GM18502 (cell line): ENCODE measurements at regions not wholly inside any gene's neighbourhood (a gene's known extent, or its start where the extent isn't known, plus 50 kb on each side); places are given as distances from the start of the nearest gene placed in this dataset.

ENCODE experiments used
- ATAC-seq: cut with Tn5 transposase; IDR thresholded peaks from one replicate; pipeline ENCODE4 v1.9.1; 2021; ENCODE audit warnings: mild to moderate bottlenecking; ENCODE audit not compliant: unreplicated experiment, poor library complexity

- ATAC-seq: no peak
Observed at GRCh38 chr4:36702245-36702644, 420.8 kb downstream of the DTHD1 start.

DNA sequence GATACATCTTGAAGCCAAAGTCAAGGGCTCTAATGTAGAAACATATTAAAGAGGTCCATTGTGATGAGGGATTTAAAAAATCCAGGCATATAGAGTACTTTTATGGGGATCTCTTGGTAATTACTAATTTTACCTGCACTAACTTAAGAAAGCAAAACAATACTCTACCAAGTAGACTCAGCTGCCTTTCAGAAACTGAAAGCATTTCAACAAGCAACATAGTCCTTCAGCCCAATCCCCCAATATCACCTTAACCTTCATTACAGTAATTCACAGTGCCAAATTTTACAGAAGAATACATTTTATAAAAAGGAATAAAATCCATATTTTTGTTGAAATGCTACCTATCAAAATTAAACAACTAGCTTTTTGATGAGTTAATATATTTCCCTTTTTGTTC, 422.9 kb downstream of the DTHD1 start:
- ATAC-seq: no peak

DNA sequence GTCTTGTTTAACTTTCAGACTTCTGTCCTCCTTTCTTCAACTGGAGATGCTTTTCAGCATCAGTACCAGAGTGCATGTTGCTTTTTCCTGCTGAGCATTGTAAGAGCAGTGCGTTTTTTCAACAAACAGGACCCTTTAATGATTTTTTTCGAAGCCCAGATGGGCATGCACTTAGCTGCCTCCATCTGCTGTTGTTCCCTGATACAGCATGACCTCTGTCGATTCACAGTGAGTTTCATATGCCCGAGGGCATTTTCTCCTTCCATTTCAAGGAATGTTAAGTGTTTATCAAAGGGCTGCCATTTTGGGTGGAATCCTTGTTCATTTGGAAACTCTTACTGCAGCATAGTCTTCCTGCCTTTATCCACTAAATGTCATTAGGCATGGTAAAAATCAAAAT, 428.6 kb downstream of the DTHD1 start:
- no peak for ATAC-seq

GRCh38 chr4:36712013-36712412, 430.6 kb downstream of the DTHD1 start:
- no peak for ATAC-seq

- ATAC-seq: no peak
Observed at GRCh38 chr4:36716874-36717273, 435.5 kb downstream of the DTHD1 start.

DNA sequence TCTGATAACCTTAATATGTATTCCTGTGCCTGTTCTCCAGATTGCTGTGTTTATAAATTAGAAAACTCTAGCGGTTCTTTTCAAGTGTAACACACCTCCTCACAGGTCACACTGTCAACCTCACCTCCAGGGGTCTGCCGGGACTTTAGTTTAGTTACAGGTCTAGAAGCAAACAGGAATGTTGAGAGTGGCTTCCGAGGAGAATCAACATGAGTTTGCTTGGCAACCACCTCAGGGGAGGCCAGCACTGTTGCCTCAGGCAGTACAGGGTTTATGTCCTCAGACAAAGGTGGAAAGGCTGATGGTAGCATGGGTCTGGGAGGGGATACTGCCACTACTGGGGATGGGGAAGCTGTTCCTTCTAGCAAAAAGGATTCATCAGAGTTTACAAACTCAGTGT, 438.0 kb downstream of the DTHD1 start:
- no peak for ATAC-seq

DNA sequence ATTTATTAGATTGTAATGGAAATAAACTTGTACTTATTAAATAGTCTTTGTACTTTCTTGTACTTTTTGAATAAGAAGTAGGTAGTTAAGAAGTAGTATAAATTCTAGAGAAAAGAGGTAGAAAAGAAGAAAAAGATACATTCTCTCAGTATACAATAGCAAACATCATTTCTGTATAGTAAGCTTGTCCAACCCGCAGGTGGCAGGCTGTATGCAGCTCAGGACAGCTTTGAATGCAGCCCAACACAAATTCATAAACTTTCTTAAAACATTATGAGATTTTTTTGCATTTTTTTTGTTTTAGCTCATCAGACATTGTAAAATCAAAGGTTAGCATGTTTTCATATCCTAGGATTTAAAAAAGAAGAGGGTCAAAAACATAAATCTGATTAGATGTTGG, 441.6 kb downstream of the DTHD1 start:
- ATAC-seq: no peak

- ATAC-seq: no peak
Observed at GRCh38 chr4:36734334-36734733, 452.9 kb downstream of the DTHD1 start.

- no peak for ATAC-seq
Observed at GRCh38 chr4:36737691-36738090, 456.3 kb downstream of the DTHD1 start.

DNA sequence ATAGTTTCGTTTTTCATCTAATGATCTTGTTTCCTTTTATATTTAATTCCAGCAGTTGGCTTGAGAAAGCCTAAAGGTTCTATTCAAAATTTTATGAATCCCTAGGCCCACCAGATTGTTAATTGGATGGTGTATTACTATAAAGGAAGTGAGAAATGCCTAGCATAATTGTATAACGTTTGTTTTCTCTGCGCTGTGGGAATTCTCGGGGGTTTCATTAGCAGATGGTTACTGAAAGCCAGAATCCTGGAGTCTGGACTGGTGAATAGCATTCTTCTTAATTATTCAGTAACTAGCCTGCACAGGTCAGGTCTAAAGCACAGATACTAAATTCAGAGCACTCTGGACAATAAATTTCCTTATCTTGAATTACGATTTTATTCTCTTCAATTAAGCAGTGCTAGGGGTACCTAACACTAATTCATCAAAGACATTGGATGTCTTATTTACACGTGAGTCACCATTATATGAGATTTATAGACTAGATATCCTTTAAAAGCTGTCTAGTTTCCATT, 459.4 kb downstream of the DTHD1 start:
- no peak for ATAC-seq

GRCh38 chr4:36747277-36748129, 466.1 kb downstream of the DTHD1 start:
- ATAC-seq: no peak

DNA sequence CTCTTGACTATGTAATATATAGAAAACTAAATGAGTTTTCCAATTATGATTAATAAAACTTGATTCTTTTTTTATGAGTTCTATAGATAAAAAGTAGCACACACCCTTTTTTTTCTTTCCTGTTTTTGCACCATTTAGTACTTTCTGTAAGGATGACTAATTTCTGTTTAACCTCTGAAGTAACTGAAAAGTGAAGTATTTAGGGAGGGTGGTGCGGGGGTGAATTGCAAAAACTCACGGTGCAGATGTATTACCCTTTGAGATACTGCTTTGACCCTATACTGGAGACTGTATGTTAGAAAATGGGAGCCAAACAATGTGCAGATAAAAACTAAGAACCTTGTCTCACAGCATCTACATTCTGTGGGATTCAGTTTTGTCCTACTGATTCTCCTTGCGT, 471.6 kb downstream of the DTHD1 start:
- ATAC-seq: no peak

DNA sequence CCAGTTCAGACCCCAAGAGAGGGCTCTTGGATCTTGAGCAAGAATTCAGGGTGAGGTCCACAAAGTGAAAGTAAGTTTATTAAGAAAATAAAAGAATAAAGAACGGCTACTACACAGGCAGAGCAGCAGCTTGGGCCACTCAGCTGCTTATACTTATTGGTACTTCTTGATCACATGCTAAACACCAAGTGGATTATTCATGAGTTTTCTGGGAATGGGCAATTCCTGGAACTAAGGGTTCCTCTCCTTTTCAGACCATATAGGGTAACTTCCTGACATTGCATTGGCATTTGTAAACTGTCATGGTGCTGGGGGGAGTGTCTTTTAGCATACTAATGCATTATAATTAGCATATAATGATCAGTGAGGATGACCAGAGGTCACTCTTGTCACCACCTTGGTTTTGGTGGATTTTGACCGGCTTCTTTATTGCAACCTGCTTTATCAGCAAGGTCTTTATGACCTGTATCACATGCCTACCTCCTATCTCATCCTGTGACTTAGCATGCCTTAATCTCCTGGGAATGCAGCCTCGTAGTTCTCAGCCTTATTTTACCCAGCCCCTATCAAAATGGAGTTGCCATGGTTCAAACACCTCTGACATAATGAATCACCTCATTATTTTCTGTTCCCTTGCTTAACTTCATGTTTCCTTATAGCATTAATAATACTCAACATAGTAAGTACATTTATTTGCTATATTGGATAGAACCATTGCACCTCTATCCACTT, 476.3 kb downstream of the DTHD1 start:
- ATAC-seq: no peak

- no peak for ATAC-seq
Observed at GRCh38 chr4:36758312-36759178, 477.1 kb downstream of the DTHD1 start.

GRCh38 chr4:36761607-36762006, 480.2 kb downstream of the DTHD1 start:
- no peak for ATAC-seq

DNA sequence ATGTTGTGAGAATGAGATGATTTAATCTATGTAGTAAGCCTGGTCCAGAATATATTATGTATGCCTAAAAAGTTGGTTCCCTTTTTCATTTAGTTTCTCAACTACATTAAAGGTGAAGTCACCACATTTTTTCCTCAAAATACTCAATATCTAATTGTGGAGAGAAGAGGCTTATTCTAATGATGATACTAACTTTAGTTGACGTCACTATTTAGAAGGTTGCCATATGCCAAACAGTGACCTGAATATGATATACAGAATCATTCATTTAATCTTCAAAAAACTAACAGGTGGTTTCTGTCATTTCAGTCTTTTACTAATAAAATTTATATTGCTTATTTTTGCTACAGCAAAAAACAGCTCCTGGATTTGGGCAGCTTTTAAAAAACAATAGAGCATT, 480.7 kb upstream of the NWD2 start:
- ATAC-seq: no peak

GRCh38 chr4:36767596-36767995, 476.9 kb upstream of the NWD2 start:
- no peak for ATAC-seq

- ATAC-seq: peak; percentile 40
Observed at GRCh38 chr4:36771411-36772153, 473.0 kb upstream of the NWD2 start.

DNA sequence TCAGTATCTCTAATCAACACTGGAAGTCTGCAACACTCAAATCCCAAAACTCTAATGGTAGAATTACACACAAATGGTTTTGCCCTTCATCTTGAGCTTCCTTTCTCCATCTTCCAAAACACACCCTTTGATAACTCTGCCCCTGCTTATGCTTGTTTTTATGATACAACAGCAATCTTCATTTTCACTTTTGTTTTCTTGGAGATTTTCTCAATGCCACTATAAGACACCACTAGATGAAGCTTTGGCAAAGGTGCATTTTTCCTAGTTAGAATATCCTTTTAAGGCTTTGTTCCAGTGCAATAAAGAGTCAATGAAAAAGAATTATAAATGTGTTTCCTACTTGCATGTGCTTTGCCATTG, 472.4 kb upstream of the NWD2 start:
- peak; percentile 41 for ATAC-seq

- no peak for ATAC-seq
Observed at GRCh38 chr4:36773467-36773866, 471.1 kb upstream of the NWD2 start.
